Upper lobe of left lung (tissue), 6 donors: ENCODE measurements at regions not wholly inside any gene's neighbourhood (a gene's known extent, or its start where the extent isn't known, plus 50 kb on each side); places are given as distances from the start of the nearest gene placed in this dataset.
"Not testable (repeated sequence)": the region's sequence is repeated elsewhere in the genome, so short reads cannot be mapped to it uniquely, and the experiment has no call there.

ENCODE experiments used
- ATAC-seq, 2 donors: fragments of 200-7000 bp; cut with Tn5 transposase; one replicate each; pipeline ENCODE4 v1.9.1; 2022; ENCODE audit warnings: mild to moderate bottlenecking in 2 of 2, moderate library complexity in 2 of 2; ENCODE audit not compliant: low FRiP score in 2 of 2
- DNase-seq, 2 donors: peaks; one replicate each; pipeline ENCODE4 v3.0.0-alpha.2; 2019 to 2020
- H3K27ac ChIP-seq, 4 donors: fragments of 200-600 bp; sonication (generic); one replicate each; pipeline ENCODE4 v1.5.1; 2016 to 2019
- H3K27me3 ChIP-seq, 4 donors: fragments of 200-600 bp; sonication (generic); one replicate each; pipeline ENCODE4 v1.5.1; 2017 to 2019
- H3K36me3 ChIP-seq, 4 donors: fragments of 200-600 bp; sonication (generic); one replicate each; pipeline ENCODE4 v1.5.1; 2016 to 2019
- H3K4me1 ChIP-seq, 4 donors: fragments of 200-600 bp; sonication (generic); one replicate each; pipeline ENCODE4 v1.5.1; 2018 to 2019
- H3K4me3 ChIP-seq, 4 donors: fragments of 200-600 bp; sonication (generic); one replicate each; pipeline ENCODE4 v1.5.1; 2017 to 2019; ENCODE audit warnings: mild to moderate bottlenecking in 2 of 4, moderate library complexity in 1 of 4
- H3K9me3 ChIP-seq, 4 donors: fragments of 200-600 bp; sonication (generic); one replicate each; pipeline ENCODE4 v1.5.1; 2018 to 2019
- CTCF ChIP-seq, 6 experiments: fragments of 450-650 bp in 4 of 6; fragments of 200-600 bp in 2 of 6; sonication (generic) in 2 of 6; IDR thresholded peaks; one replicate each; pipeline ENCODE4 v1.5.1; 2016 to 2019; ENCODE audit warnings: antibody characterized with exemption in 6 of 6
- EP300 ChIP-seq, 4 donors: sonication (generic); formaldehyde crosslinking; IDR thresholded peaks; one replicate each; pipeline ENCODE4 v1.5.1; 2017; ENCODE audit warnings: antibody characterized with exemption in 4 of 4, control low read depth in 2 of 4
- POLR2A ChIP-seq, 4 donors: fragments of 450-650 bp; IDR thresholded peaks; one replicate each; pipeline ENCODE4 v1.5.1; 2016 to 2017; ENCODE audit warnings: antibody characterized with exemption in 4 of 4, mild to moderate bottlenecking in 2 of 4
- POLR2AphosphoS5 ChIP-seq, 2 donors: sonication (generic); formaldehyde crosslinking; IDR thresholded peaks; one replicate each; pipeline ENCODE4 v1.5.1; 2017; ENCODE audit warnings: antibody characterized with exemption in 2 of 2
- WGBS, 2 donors: methylation state at CpG; one replicate each; pipeline ENCODE4 v1.1.5; 2017 to 2018; 5-methylcytosine and 5-hydroxymethylcytosine counted together
- donor health status: DM: no; HTN: no; CAD: no; lungs with moderate emphysema.
- donor health status: DM: no; HTN: yes; CAD: no; lungs with severe emphysema.

- peak; percentile 65 to 88 for ATAC-seq
- H3K27ac ChIP-seq, result no peak overlapping the region
- WGBS, 2 donors, result 63% methylated on average over 4 of the region's 4 CpGs; no CpG with 5 or more reads in 1 of the 2 donors
Measured at GRCh38 chr3:127074900-127075360, 92.0 kb downstream of the PLXNA1 start.

GRCh38 chr3:127076166-127076992, 93.5 kb downstream of the PLXNA1 start:
- not testable (repeated sequence) for H3K4me3 ChIP-seq, H3K36me3 ChIP-seq, H3K9me3 ChIP-seq, ATAC-seq, H3K27ac ChIP-seq, H3K27me3 ChIP-seq, DNase-seq
- WGBS, 2 donors, result 96 to 98% methylated on average over 8 to 33 of the region's 34 CpGs
- H3K4me1 ChIP-seq, result peaks cover 0 to 26% (median 4%) of the 10 kb centered on the region in 4 donors

More at GRCh38 chr3:127074900-127075360, 92.0 kb downstream of the PLXNA1 start:
- Histone ChIP-seq H3K27me3 (no peaks in the 10 kb centered on the region), H3K9me3 (no peaks in the 10 kb centered on the region), H3K4me1 (peaks cover 0 to 26% (median 4%) of the 10 kb centered on the region in 4 donors), H3K4me3 (no peak overlapping the region), H3K36me3 (no peaks in the 10 kb centered on the region)
- DNase-seq, result no peak
- TF ChIP-seq POLR2AphosphoS5 (IDR thresholded peaks at IDR 0.05) (no peak), EP300 (IDR thresholded peaks at IDR 0.05) (no peak), POLR2A (IDR thresholded peaks at IDR 0.05) (no peak), CTCF (IDR thresholded peaks at IDR 0.05) (no peak)

GRCh38 chr3:127077068-127077467, 94.2 kb downstream of the PLXNA1 start:
- TF ChIP-seq POLR2A (IDR thresholded peaks at IDR 0.05) (no peak), EP300 (IDR thresholded peaks at IDR 0.05) (no peak), POLR2AphosphoS5 (IDR thresholded peaks at IDR 0.05) (no peak), CTCF (IDR thresholded peaks at IDR 0.05) (no peak)
- no peaks in the 10 kb centered on the region for H3K27me3 ChIP-seq
- ATAC-seq, result peak in 1 of 2 donors; percentile 52
- no peaks in the 10 kb centered on the region for H3K36me3 ChIP-seq
- H3K4me3 ChIP-seq, result no peak overlapping the region
- DNase-seq, result peak in 1 of 2 donors; percentile 79
- WGBS, 2 donors, result 76 to 81% methylated on average over 7 to 10 of the region's 10 CpGs
- peaks cover 0 to 26% (median 4%) of the 10 kb centered on the region in 4 donors for H3K4me1 ChIP-seq
- H3K27ac ChIP-seq, result no peak overlapping the region
- no peaks in the 10 kb centered on the region for H3K9me3 ChIP-seq

GRCh38 chr3:127077505-127078064, 94.7 kb downstream of the PLXNA1 start:
- Histone ChIP-seq H3K9me3 (no peaks in the 10 kb centered on the region), H3K27me3 (no peaks in the 10 kb centered on the region), H3K27ac (no peak overlapping the region), H3K36me3 (no peaks in the 10 kb centered on the region), H3K4me3 (no peak overlapping the region), H3K4me1 (peaks cover 0 to 26% (median 4%) of the 10 kb centered on the region in 4 donors)
- DNase-seq (no peak), ATAC-seq (no peak)
- TF ChIP-seq EP300 (IDR thresholded peaks at IDR 0.05), result no peak
- no peak for TF ChIP-seq POLR2AphosphoS5 (IDR thresholded peaks at IDR 0.05)
- no peak for TF ChIP-seq POLR2A (IDR thresholded peaks at IDR 0.05)
- no peak for TF ChIP-seq CTCF (IDR thresholded peaks at IDR 0.05)
- WGBS, 2 donors, result 77 to 84% methylated on average over 10 of the region's 10 CpGs

- ATAC-seq (no peak), DNase-seq (no peak)
- Histone ChIP-seq H3K4me3 (no peak overlapping the region), H3K4me1 (peaks cover 0 to 21% (median under 1%) of the 10 kb centered on the region in 4 donors), H3K9me3 (no peaks in the 10 kb centered on the region), H3K27me3 (no peaks in the 10 kb centered on the region), H3K36me3 (no peaks in the 10 kb centered on the region), H3K27ac (no peak overlapping the region)
- no peak for TF ChIP-seq CTCF (IDR thresholded peaks at IDR 0.05)
- TF ChIP-seq POLR2AphosphoS5 (IDR thresholded peaks at IDR 0.05), result no peak
- TF ChIP-seq POLR2A (IDR thresholded peaks at IDR 0.05), result no peak
- no peak for TF ChIP-seq EP300 (IDR thresholded peaks at IDR 0.05)
- WGBS, 2 donors, result 87 to 93% methylated on average over 6 to 9 of the region's 9 CpGs
Measured at GRCh38 chr3:127078626-127079025, 95.7 kb downstream of the PLXNA1 start.
